Fibroblast of lung (primary cell): ENCODE measurements at regions not wholly inside any gene's neighbourhood (a gene's known extent, or its start where the extent isn't known, plus 50 kb on each side); places are given as distances from the start of the nearest gene placed in this dataset.

Experiments used
- DNase-seq, 2 donors: peaks; one replicate each; pipeline versions ENCODE4 v3.0.0 to v3.0.0-alpha.2; 2010; ENCODE audit warnings: low read depth in 2 of 2
- H2AFZ ChIP-seq: 2 replicates; pipeline ENCODE4 v1.5.1; 2012; ENCODE audit warnings: low read length, control low read depth, inconsistent platforms
- H3K27ac ChIP-seq: 2 replicates; pipeline ENCODE4 v1.5.1; 2011; ENCODE audit warnings: low read length, control low read depth; ENCODE audit not compliant: insufficient read depth
- H3K27me3 ChIP-seq: 2 replicates; pipeline ENCODE4 v1.5.1; 2011; ENCODE audit warnings: mild to moderate bottlenecking, low read length; ENCODE audit not compliant: control insufficient read depth, insufficient read depth
- H3K36me3 ChIP-seq: 2 replicates; pipeline ENCODE4 v1.5.1; 2011; ENCODE audit warnings: low read length; ENCODE audit not compliant: control insufficient read depth, insufficient read depth
- H3K4me1 ChIP-seq: 2 replicates; pipeline ENCODE4 v1.5.1; 2011; ENCODE audit warnings: low read length; ENCODE audit not compliant: control insufficient read depth, insufficient read depth; ENCODE audit errors: extremely low read depth
- H3K4me2 ChIP-seq: 2 replicates; pipeline ENCODE4 v1.5.1; 2011; ENCODE audit warnings: low read length, control low read depth; ENCODE audit not compliant: insufficient read depth; ENCODE audit errors: extremely low read depth
- H3K4me3 ChIP-seq, 4 experiments: fragments of 200-600 bp in 1 of 4; sonication (generic) in 1 of 4; replicated peaks in 1 of 4; 2 replicates each; pipeline ENCODE4 v1.5.1; 2011 to 2016; ENCODE audit warnings: low read length in 4 of 4, low read depth in 3 of 4, mild to moderate bottlenecking in 3 of 4, control low read depth in 2 of 4, inconsistent platforms in 1 of 4, mixed read lengths in 1 of 4; ENCODE audit not compliant: insufficient read depth in 1 of 4; ENCODE audit errors: control extremely low read depth in 1 of 4
- H3K79me2 ChIP-seq: 2 replicates; pipeline ENCODE4 v1.5.1; 2012; ENCODE audit warnings: mild to moderate bottlenecking, low read length, inconsistent platforms; ENCODE audit not compliant: control insufficient read depth, insufficient read depth
- H3K9ac ChIP-seq: 2 replicates; pipeline ENCODE4 v1.5.1; 2011; ENCODE audit warnings: mild to moderate bottlenecking, low read length, control low read depth; ENCODE audit not compliant: insufficient read depth
- H3K9me3 ChIP-seq: 2 replicates; pipeline ENCODE4 v1.5.1; 2012; ENCODE audit warnings: low read depth, low read length; ENCODE audit not compliant: control insufficient read depth, insufficient read depth
- H4K20me1 ChIP-seq: 2 replicates; pipeline ENCODE4 v1.5.1; 2011; ENCODE audit warnings: low read length; ENCODE audit not compliant: control insufficient read depth, insufficient read depth; ENCODE audit errors: extremely low read depth
- CTCF ChIP-seq, 2 donors: IDR thresholded peaks in 1 of 2; conservative IDR thresholded peaks in 1 of 2; 1 replicate in 1 of 2; 2 replicates in 1 of 2; pipeline ENCODE4 v1.5.1; 2011 to 2012; ENCODE audit warnings: low read length in 2 of 2, control low read depth in 1 of 2, inconsistent platforms in 1 of 2, low read depth in 1 of 2, mild to moderate bottlenecking in 1 of 2
- EZH2 ChIP-seq: IDR thresholded peaks from 2 replicates; pipeline ENCODE4 v1.5.1; 2012; ENCODE audit warnings: low read length, control low read depth, mild to moderate bottlenecking; ENCODE audit errors: missing control alignments

- Histone ChIP-seq H2AFZ (no peak overlapping the region), H3K36me3 (no peaks in the 10 kb centered on the region), H3K4me1 (no peaks in the 10 kb centered on the region), H3K9ac (no peak overlapping the region), H3K4me2 (no peak overlapping the region), H4K20me1 (no peaks in the 10 kb centered on the region), H3K27ac (no peak overlapping the region), H3K4me3 (no peak overlapping the region), H3K9me3 (no peaks in the 10 kb centered on the region), H3K79me2 (no peaks in the 10 kb centered on the region), H3K27me3 (no peaks in the 10 kb centered on the region)
- DNase-seq, result no peak
- no peak for TF ChIP-seq EZH2
Observed at GRCh38 chr3:82262193-82262592, 500.7 kb upstream of the GBE1 start.

DNA sequence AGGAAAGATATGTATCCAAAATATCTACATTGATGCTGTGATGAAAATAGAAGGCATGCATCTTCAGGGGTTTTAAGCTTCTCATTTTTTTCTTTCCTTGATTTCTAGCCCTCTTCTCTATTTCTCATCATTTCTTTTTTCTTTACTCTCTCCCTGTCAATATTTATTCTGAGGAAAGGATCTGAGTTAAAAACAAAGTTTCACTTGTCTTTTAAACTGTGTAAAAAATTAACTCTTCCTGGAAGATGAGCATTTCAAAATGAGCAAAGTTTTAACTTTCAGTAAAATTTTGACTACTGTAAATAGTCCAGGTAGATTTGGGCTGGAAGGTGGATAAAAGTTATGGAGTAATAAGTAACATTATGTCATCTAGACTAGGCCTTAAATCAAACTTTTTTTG lies 500.2 kb upstream of the GBE1 start:
- no peak overlapping the region for H3K4me3 ChIP-seq
- H3K9ac ChIP-seq, result no peak overlapping the region
- no peaks in the 10 kb centered on the region for H4K20me1 ChIP-seq
- no peak overlapping the region for H3K27ac ChIP-seq
- TF ChIP-seq CTCF (conservative IDR thresholded peaks at IDR 0.05 in 1 of 2, IDR thresholded peaks at IDR 0.05 in 1 of 2; ENCODE audit: low read depth in 1 of 2, low read length in 2 of 2), result no peak
- no peaks in the 10 kb centered on the region for H3K27me3 ChIP-seq
- no peaks in the 10 kb centered on the region for H3K4me1 ChIP-seq
- no peak overlapping the region for H2AFZ ChIP-seq
- H3K9me3 ChIP-seq, result no peaks in the 10 kb centered on the region
- no peaks in the 10 kb centered on the region for H3K36me3 ChIP-seq
- no peak overlapping the region for H3K4me2 ChIP-seq
- H3K79me2 ChIP-seq, result no peaks in the 10 kb centered on the region
- DNase-seq, result no peak

- no peak for DNase-seq
- no peaks in the 10 kb centered on the region for H3K4me1 ChIP-seq
Observed at GRCh38 chr3:82261013-82261412, 499.6 kb upstream of the GBE1 start.

More at GRCh38 chr3:82261013-82261412, 499.6 kb upstream of the GBE1 start:
- Histone ChIP-seq H4K20me1 (no peaks in the 10 kb centered on the region), H2AFZ (no peak overlapping the region), H3K4me2 (no peak overlapping the region), H3K27ac (no peak overlapping the region), H3K79me2 (no peaks in the 10 kb centered on the region), H3K4me3 (no peak overlapping the region), H3K27me3 (no peaks in the 10 kb centered on the region), H3K36me3 (no peaks in the 10 kb centered on the region), H3K9ac (no peak overlapping the region), H3K9me3 (no peaks in the 10 kb centered on the region)
- TF ChIP-seq CTCF (conservative IDR thresholded peaks at IDR 0.05 in 1 of 2, IDR thresholded peaks at IDR 0.05 in 1 of 2; ENCODE audit: low read depth in 1 of 2, low read length in 2 of 2) (no peak), EZH2 (no peak)
